Mesodermal cell (in vitro differentiated cells): ENCODE measurements at regions not wholly inside any gene's neighbourhood (a gene's known extent, or its start where the extent isn't known, plus 50 kb on each side); places are given as distances from the start of the nearest gene placed in this dataset.

ENCODE experiments used
- H3K27ac ChIP-seq: 2 replicates; pipeline ENCODE4 v1.7.0; 2013; ENCODE audit warnings: mild to moderate bottlenecking, low read depth, low read length, moderate library complexity; ENCODE audit not compliant: severe bottlenecking
- H3K36me3 ChIP-seq: 2 replicates; pipeline ENCODE4 v1.7.1; 2013; ENCODE audit warnings: mild to moderate bottlenecking, low read length, moderate library complexity; ENCODE audit not compliant: control insufficient read depth, insufficient read depth
- H3K4me1 ChIP-seq: one replicate; pipeline ENCODE4 v1.7.1; 2013; ENCODE audit warnings: mild to moderate bottlenecking, low read length; ENCODE audit not compliant: insufficient read depth, control insufficient read depth, poor library complexity, severe bottlenecking
- H3K4me3 ChIP-seq: 2 replicates; pipeline ENCODE4 v1.7.0; 2013; ENCODE audit warnings: low read length, control low read depth, mild to moderate bottlenecking; ENCODE audit not compliant: insufficient read depth, poor library complexity, severe bottlenecking; ENCODE audit errors: extremely low read depth
- H3K9me3 ChIP-seq: 2 replicates; pipeline ENCODE4 v1.7.1; 2013; ENCODE audit warnings: mild to moderate bottlenecking, low read length, moderate library complexity; ENCODE audit not compliant: control insufficient read depth
- WGBS, 2 experiments: methylation state at CpG; one replicate each; pipeline ENCODE4 v1.1.5; 2013; ENCODE audit warnings: missing lambda C conversion rate in 2 of 2; ENCODE audit not compliant: insufficient coverage in 2 of 2; 5-methylcytosine and 5-hydroxymethylcytosine counted together

- peak overlapping the region; percentile 98 for H3K27ac ChIP-seq
Measured at GRCh38 chr1:68293609-68294366, 61.5 kb upstream of the WLS start.

GRCh38 chr1:68293122-68293521 lies 60.8 kb upstream of the WLS start:
- Histone ChIP-seq H3K36me3 (no peaks in the 10 kb centered on the region), H3K4me1 (peaks cover 42% of the 10 kb centered on the region), H3K4me3 (no peak overlapping the region)

More at GRCh38 chr1:68293609-68294366, 61.5 kb upstream of the WLS start:
- peak overlapping the region; percentile 8 for H3K4me3 ChIP-seq
- peaks cover 43% of the 10 kb centered on the region for H3K4me1 ChIP-seq
- no peaks in the 10 kb centered on the region for H3K9me3 ChIP-seq
- no peaks in the 10 kb centered on the region for H3K36me3 ChIP-seq
- 0 to 3% methylated on average over 14 to 16 of the region's 19 CpGs for WGBS, 2 experiments

GRCh38 chr1:68291688-68292384 lies 59.5 kb upstream of the WLS start:
- H3K4me1 ChIP-seq, result peaks cover 36% of the 10 kb centered on the region
- H3K36me3 ChIP-seq, result no peaks in the 10 kb centered on the region
- H3K4me3 ChIP-seq, result no peak overlapping the region
- H3K9me3 ChIP-seq, result no peaks in the 10 kb centered on the region
- H3K27ac ChIP-seq, result peak overlapping the region; percentile 98
- WGBS, 2 experiments, result 3 to 7% methylated on average over 2 of the region's 2 CpGs

More at GRCh38 chr1:68293122-68293521, 60.8 kb upstream of the WLS start:
- WGBS, 2 experiments, result 4 to 15% methylated on average over 3 to 4 of the region's 5 CpGs
- Histone ChIP-seq H3K9me3 (no peaks in the 10 kb centered on the region), H3K27ac (peak overlapping the region; percentile 98)

- 53% methylated on average over 3 of the region's 5 CpGs; no CpG with 5 or more reads in 1 of the 2 experiments for WGBS, 2 experiments
- peaks cover 11% of the 10 kb centered on the region for H3K4me1 ChIP-seq
- H3K36me3 ChIP-seq, result no peaks in the 10 kb centered on the region
- H3K9me3 ChIP-seq, result no peaks in the 10 kb centered on the region
- no peak overlapping the region for H3K4me3 ChIP-seq
- H3K27ac ChIP-seq, result no peak overlapping the region
Measured at GRCh38 chr1:68287241-68287640, 54.9 kb upstream of the WLS start.

GRCh38 chr1:68285046-68285445 lies 52.7 kb upstream of the WLS start:
- Histone ChIP-seq H3K27ac (no peak overlapping the region), H3K9me3 (no peaks in the 10 kb centered on the region), H3K4me1 (peaks cover 4% of the 10 kb centered on the region), H3K4me3 (no peak overlapping the region), H3K36me3 (no peaks in the 10 kb centered on the region)
- WGBS, 2 experiments, result 90% methylated on average over 2 of the region's 4 CpGs; no CpG with 5 or more reads in 1 of the 2 experiments

- WGBS, 2 experiments, result 96 to 100% methylated on average over 1 to 3 of the region's 4 CpGs
- Histone ChIP-seq H3K27ac (no peak overlapping the region), H3K36me3 (no peaks in the 10 kb centered on the region), H3K4me3 (no peak overlapping the region), H3K9me3 (no peaks in the 10 kb centered on the region), H3K4me1 (peaks cover 8% of the 10 kb centered on the region)
Measured at GRCh38 chr1:68281946-68282615, 49.8 kb upstream of the WLS start.
